G401 (cell line): ENCODE measurements at regions not wholly inside any gene's neighbourhood (a gene's known extent, or its start where the extent isn't known, plus 50 kb on each side); places are given as distances from the start of the nearest gene placed in this dataset.
A peak's percentile ranks its signal among the peaks of the same experiment; 100 is the strongest.
"Not testable (repeated sequence)": the region's sequence is repeated elsewhere in the genome, so short reads cannot be mapped to it uniquely, and the experiment has no call there.

Source experiments
- DNase-seq: peaks from one replicate; pipeline ENCODE4 v3.0.0-alpha.2; 2015; ENCODE audit warnings: low spot score
- in situ Hi-C: cut with HindIII; loops from 2 replicates; pipeline ENCODE4 v1.10.0; 2016; ENCODE audit warnings: low sequenced_read_pairs, mixed read lengths

DNA sequence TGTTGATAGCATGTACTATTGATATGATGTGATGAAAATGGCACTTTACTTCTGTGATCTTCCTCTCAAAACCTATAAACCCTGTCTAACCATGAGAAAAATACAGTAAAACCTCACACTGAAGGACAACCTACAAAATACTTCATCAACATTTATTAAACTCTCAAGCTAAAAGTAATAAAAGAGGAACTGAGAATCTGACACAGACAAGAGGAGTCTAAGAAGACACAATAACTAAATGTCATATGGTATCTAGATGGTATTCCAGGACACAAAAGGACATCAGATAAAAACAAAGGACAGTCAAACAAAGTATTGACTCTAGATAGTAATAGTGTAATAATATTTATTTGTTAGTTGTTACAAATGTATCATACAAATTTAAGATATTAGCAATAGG, 655.3 kb downstream of the SH3BGRL start:
- DNase-seq: no peak
- in situ Hi-C loops: no loop called here

DNA sequence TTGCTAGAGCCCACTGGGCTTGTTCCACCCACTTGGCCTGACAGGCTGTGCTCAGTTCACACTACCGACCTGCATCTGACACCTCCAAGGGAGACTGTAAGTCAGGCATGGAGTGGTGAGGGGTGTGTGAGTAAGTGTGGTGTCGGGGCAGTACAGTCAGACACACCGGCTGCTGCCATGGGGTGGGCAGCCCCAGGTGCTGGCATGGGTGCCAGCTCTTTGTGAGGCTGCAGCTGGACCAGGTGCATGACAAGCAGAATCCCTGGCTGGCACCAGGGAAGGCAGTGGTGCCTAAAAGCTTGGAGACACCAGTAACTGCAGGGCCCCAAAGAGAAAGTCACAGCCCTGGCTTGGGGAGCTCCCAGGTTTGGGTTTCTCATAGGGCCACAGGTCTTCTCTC, 665.0 kb downstream of the SH3BGRL start:
- in situ Hi-C loops: no loop called here
- DNase-seq: no peak

DNA sequence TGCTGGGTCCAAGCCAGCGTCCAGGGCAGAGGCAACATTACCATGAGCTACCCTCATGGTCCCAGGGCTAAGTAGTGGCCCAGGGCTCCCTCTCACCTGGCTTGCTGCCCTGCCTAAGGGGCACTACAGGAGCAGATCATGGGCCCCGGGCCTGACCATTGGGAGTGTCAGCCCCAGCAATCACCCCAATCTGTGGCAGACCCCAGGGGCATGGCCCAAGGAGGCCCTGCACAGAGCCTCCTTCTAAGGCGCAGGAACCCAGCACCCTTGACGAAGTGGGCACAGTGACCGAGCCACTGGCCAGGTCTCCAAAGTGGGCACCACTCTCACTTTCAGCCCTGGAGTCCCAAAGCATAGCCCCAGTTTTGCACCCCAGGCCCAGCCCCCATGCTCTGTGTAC, 667.1 kb downstream of the SH3BGRL start:
- in situ Hi-C loops: no loop called here
- DNase-seq: no peak

DNA sequence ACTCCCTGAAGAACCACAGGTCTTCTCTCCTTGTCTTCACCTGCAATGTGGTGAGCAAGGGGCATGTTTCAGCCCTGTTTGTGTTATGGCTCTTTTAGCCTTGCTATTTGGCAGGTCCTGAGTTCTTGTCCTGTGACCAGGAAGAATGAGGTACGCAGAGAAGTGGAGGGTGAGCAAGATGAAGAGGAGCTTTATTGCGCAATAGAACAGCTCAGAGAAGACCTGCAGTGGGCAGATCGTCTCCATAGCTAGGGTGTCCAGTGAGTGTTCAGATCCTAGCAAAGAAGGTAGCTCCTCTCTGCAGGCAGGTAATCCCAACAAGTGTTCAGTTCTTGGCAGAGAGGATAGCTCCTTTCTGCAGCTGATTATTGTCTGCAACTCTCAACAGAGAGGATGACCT, 672.9 kb downstream of the SH3BGRL start:
- no peak for DNase-seq
- in situ Hi-C loops: no loop called here

DNA sequence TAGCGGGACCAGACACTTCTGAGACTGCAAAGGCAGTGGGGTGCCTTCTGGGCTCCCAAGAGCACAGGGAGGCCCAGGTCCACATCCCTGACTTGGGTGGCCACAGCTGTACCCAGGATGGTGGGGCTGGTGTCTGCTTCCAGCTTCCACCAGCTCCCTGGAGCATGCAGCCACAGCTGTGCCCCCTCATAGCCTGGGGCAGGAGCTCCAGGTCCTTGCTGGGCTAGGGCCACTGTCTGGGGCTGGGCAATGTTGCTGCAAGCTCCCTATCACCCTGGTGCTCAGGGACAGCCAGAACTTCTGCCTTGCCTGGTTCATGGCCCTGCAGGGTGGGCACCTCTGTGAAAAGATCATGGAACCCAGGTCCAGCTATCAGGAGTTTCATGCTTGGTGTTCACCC, 673.9 kb downstream of the SH3BGRL start:
- DNase-seq: no peak
- in situ Hi-C loops: no loop called here

DNA sequence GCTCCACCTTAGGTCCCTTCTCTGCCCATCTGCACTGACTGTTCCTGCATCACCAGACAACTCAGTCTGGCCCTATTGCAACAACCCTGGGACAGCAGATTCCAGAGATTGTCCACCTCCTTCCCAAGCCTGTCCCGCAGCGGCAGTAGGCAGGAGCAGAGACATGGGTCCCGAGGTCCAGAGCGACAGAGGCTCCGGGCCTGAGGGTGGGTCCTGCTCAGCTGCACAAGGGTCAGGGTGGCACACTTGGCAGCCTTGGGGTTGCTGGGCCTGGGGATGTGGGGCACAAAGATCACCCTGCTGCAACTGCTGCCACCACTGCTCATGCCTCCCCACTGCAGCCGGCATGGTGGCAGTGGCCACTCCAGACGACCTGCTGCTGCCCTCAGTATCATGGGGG, 674.5 kb downstream of the SH3BGRL start:
- in situ Hi-C loops: no loop called here
- DNase-seq: no peak

DNA sequence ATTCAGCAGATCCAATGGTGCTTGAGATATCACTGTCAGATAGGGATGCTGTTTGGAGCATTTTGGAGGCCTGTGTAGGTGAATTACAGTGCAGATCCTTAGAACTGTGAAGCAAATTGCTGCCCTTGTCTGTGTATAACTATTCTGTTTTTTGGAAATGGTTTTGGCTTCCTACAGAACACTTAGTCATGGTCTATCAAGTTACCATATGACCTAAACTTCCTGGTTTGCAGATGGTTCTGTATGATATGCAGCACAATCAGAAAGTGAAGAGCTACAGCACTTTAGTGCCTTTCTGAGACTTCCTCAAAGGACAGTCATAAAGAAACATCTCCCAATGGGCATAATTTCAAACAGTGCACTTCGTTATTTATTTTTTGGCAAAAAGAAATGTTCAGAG, 688.6 kb downstream of the SH3BGRL start:
- in situ Hi-C loops: no loop called here

DNA sequence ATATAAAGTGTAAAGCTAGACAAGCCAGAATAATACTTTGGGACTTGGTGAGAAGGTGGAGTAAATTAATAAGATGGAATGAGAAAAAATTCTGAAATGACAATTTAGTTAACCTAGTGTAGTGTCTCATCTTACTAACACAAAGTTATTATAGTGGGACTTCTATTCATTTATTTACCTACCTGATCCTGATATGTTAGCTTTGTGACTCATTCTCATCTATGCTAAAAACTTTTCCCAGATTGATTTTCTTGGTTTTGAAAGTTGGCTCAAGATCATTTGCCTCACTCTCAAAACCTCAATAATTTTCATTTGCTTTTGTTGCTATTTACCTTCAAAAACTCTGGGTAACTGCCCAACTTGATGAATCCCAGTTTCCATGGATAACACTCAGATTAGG, 698.6 kb downstream of the SH3BGRL start:
- no peak for DNase-seq
- in situ Hi-C loops: no loop called here

More for the DNA sequence above, 688.6 kb downstream of the SH3BGRL start:
- no peak for DNase-seq

DNA sequence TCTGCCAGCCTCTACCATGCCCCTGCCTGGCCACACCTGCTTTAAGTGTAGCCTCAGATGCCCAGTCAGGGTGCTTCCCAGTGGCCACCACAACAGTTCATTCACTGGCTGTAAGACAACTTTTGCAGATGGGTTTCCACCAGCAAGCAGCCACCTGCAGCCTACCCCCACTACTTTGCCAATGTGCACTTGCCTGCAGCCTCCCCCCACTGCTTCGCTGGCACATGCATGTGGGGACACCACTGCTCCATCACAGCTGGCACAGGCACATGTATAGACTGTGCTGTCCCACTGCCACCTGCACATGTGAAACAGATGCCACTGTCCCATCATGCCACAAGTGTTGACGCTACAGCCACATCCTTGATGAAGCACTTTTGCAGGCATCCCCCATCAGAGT, 723.9 kb downstream of the SH3BGRL start:
- no peak for DNase-seq
- in situ Hi-C loops: no loop called here

DNA sequence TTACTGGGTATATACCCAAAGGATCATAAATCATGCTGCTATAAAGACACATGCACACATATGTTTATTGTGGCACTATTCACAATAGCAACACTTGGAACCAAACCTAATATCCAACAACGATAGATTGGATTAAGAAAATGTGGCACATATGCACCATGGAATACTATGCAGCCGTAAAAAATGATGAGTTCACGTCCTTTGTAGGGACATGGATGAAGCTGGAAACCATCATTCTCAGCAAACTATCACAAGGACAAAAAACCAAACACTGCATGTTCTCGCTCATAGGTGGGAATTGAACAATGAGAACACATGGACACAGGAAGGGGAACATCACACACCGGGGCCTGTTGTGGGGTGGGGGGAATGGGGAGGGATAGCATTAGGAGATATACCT, 744.0 kb downstream of the SH3BGRL start:
- in situ Hi-C loops, DNase-seq: not testable (repeated sequence)

DNA sequence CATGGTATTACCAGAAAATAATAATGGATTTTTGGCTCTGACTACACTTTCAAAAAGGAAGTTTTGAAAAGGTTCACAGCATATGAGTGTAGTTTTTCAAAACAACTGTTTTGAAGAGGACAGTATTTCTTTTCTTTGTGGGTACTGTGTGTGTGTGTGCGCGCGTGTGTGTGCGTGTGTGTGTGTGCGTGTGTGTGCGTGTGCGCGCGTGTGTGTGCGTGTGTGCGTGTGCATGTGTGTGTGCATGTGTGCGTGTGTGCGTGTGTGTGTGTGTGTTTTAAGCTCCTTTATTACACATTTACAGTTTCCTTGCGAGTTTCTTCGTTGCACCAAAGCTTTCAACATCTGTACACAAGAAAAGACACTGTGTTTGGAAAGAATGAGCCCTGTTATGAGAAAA, 755.4 kb downstream of the SH3BGRL start:
- no peak for DNase-seq
- in situ Hi-C loops: no loop called here

DNA sequence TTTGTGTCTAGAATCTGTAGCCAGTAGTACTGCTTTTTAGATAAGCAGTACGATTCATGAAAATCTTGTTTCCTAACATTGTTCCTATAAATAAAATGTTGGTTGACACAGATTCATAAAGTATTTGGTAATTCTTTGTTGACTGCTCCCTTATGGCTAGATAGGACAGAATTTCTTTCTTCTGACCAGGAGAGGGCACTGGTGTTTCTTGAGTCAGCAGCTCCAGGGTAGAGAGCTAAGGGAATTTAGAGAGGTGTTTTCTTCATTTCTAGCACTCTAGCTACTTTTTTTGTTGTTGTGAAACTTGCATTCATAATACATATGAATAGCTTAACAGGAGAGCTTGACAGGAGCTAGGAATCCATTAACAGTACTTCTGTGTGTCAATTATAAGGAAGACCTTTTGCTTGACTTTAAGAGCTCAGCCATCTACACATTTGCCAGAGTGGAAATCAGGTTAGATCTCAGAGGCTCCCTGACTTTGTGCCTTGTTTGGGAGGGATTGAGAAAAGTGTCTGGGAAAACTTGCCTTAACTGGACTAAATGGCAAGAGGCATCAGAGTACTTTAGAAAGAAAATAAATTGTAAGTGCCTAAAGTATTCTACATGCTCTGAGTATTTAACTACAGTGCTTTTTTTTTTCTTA, 756.1 kb downstream of the SH3BGRL start:
- in situ Hi-C loops: no loop called here
- DNase-seq: peak; percentile 2

DNA sequence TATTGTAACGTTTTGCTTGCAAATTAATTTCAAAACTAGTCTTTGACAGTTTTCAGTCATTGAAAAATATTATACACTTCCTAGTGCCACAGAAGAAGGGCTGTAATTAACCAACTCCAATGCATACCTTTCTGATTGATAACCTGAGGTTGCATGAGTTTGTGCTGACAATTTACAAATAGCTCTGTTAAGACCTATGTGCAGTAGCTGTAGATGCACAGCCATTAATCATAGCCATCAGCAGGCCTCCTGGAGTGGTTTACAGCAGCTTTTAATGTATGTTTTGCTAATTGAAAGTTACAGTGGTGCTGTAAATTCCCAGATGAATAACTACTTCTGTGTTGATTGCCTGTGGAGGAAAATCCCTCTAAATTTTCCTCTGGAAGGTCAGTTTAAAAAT, 758.1 kb downstream of the SH3BGRL start:
- in situ Hi-C loops: no loop called here
- no peak for DNase-seq

DNA sequence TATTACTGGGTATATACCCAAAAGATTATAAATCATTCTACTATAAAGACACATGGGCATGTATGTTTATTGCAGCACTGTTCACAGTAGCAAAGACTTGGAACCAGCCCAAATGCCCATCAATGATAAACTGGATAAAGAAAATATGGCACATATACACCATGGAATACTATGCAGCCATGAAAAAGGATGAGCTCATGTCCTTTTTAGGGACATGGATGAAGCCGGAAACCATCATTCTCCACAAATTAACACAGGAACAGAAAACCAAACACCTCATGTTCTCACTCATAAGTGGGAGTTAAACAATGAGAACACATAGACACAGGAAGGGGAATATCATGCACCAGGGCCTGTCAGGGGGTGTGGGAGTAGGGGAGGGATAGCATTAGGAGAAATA, 772.5 kb downstream of the SH3BGRL start:
- in situ Hi-C loops, DNase-seq: not testable (repeated sequence)

DNA sequence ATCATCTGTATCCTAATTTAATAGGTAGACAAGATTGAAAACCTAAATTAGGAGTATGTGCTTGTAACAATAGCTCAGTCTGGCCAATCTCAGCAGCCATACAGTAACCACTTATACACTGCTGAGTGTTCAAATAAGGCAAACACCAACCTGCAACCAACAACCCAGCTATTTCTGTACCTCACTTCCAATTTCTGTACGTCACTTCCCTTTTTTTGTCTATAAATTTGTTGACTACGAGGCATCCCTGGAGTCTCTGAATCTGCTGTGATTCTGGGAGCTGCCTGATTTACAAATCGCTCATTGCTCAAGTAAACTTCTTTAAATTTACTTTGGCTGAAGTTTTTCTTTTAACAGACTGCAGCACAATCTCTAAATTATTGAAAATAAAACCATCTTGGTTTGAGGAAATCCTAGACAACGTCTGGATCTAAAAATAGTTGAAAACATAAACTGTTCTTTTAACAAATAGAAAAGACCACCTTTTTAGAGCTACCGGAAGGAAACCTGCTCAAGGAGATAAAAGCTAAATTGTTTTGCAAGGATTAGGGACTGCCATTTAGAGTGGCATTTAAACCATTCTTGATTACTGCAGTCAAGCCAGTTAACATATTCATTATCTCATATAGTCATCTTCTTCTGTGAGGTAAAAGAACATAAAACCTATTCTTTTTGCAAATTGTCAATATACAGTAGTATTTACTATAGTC, 778.1 kb downstream of the SH3BGRL start:
- no peak for DNase-seq
- in situ Hi-C loops: no loop called here

DNA sequence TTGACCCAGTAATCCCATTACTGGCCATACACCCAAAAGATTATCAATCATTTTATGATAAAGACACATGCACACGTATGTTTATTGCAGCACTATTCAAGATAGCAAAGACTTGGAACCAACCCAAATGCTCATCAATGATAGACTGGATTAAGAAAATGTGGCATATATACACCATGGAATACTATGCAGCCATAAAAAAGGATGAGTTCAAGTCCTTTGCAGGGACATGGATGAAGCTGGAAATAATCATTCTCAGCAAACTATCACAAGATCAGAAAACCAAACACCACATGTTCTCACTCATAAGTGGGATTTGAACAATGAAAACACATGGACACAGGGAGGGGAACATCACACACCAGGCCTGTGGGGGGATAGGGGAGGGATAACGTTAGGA, 785.3 kb downstream of the SH3BGRL start:
- DNase-seq, in situ Hi-C loops: not testable (repeated sequence)

DNA sequence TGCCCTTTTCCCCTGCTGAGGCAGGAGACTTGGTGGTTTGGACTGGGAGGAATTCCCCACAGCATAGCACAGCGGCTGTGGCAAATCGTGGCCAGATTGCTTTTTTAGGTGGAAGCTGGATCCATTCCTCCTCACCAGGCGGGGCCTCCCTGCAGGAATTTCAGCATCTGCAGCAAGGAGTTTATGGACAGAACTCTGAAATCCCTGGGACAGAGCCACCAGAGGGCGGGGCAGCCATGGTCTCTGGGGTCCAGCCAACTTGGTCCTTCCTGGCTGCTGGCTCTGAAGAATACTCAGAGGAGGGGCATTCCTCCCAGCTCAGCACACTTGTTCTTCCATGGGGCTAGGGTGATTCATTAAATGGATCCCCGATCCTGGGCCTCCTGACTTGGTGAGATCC, 794.3 kb downstream of the SH3BGRL start:
- DNase-seq: no peak
- in situ Hi-C loops: no loop called here

DNA sequence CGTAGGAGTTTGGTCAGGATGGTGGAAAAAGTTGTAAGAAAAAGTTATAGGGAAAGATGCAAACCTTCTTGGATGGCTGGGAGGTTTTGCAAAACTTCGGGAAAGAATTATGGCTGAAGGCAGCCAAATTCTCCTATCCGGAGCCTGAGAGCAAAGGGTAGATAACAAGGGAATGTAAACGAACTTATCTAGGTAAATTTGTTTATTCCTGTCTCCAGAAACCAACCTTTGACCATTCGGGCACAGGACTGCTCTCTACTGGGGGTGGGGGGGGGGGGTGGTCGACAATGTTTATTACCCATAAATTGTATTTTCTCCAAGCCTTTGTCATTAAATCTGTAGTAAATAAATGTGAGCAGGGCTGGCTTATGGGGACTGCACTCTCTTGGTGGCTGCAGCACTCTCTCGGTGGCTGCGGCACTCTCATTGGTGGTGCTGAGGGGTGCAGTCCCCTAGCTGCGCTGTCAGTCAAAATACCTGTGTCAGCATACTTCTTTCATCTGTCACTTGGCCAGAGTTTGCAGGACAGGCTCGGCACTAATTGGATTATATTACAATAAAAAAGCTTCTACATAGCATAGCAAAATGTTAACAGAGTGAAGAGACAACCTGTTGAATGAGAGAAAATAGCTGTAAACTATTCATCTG, 827.8 kb downstream of the SH3BGRL start:
- in situ Hi-C loops: no loop called here
- no peak for DNase-seq

DNA sequence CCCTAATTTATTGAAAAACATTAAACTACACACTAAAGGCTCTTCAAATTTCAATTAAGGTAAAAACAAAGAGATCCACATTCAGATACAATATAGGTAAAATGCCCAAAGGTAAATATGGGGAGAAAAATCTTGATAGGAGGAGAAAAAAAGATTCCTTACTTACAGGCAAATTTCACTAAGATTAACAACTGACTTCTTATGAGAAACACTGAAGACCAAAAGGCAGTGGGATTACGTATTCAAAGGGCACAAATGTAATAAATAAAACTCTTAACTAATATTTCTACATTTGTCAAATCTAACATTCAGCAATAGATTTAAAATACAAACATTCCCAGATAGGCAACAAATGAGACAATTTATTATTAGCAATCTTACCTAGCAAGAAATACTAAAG, 829.3 kb downstream of the SH3BGRL start:
- DNase-seq: no peak
- in situ Hi-C loops: no loop called here

DNA sequence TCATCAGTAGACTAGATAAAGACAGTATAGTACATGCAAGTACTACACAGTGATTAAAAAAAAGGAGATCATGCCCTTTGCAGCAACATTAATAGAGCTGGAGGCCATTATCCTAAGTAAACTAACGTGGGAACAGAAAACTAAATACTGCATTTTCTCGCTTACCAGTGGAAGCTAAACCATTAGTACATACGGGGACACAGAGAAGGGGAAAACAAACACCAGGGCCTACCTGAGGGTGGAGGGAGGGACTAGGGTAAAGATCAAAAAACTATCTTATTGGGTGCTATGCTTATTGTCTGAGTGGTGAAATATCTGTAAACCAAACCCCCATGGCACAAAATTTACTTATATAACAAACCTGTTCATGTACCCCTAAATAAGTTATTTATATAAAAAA, 836.9 kb downstream of the SH3BGRL start:
- DNase-seq: no peak
- in situ Hi-C loops: no loop called here

DNA sequence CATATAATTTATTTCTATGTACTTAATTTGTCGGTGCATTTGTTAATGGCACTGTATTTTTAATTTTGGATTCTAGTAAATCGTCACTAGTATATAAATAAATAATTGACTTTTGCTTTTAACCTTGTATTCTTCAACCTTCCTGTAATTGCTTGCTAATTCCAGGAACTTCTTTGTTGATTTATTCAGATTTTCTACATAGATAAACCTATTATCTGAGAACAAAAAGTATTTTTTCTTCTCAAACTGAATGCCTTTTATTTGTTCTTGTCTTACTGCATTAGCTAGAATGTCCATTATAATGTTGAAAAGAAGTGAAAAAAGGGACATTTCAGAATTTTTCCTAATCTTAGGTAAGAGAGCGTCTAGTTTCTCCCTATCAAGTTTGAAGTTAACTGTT, 839.1 kb downstream of the SH3BGRL start:
- in situ Hi-C loops: no loop called here
- no peak for DNase-seq
